Trophoblast cell (in vitro differentiated cells and primary cell): ENCODE measurements at regions not wholly inside any gene's neighbourhood (a gene's known extent, or its start where the extent isn't known, plus 50 kb on each side); places are given as distances from the start of the nearest gene placed in this dataset.

ENCODE experiments used
- DNase-seq, 2 donors: peaks; one replicate each; pipeline ENCODE4 v3.0.0-alpha.2; 2016
- H2AFZ ChIP-seq: 2 replicates; pipeline ENCODE4 v1.6.1; 2013; ENCODE audit warnings: low read length, moderate library complexity, mild to moderate bottlenecking; ENCODE audit not compliant: insufficient read depth, poor library complexity
- H2AK5ac ChIP-seq: 2 replicates; pipeline ENCODE4 v1.6.1; 2013; ENCODE audit warnings: mild to moderate bottlenecking, low read length
- H2BK120ac ChIP-seq: 2 replicates; pipeline ENCODE4 v1.6.1; 2013; ENCODE audit warnings: low read length, mild to moderate bottlenecking, moderate library complexity; ENCODE audit not compliant: insufficient read depth, poor library complexity
- H2BK12ac ChIP-seq: 2 replicates; pipeline ENCODE4 v1.6.1; 2013; ENCODE audit warnings: mild to moderate bottlenecking, low read length, moderate library complexity
- H2BK5ac ChIP-seq: 2 replicates; pipeline ENCODE4 v1.6.1; 2013; ENCODE audit warnings: low read length, low read depth, moderate library complexity, mild to moderate bottlenecking; ENCODE audit not compliant: poor library complexity
- H3K14ac ChIP-seq: 2 replicates; pipeline ENCODE4 v1.6.1; 2013; ENCODE audit warnings: mild to moderate bottlenecking, low read length
- H3K18ac ChIP-seq: 2 replicates; pipeline ENCODE4 v1.6.1; 2013; ENCODE audit warnings: mild to moderate bottlenecking, low read length
- H3K23ac ChIP-seq: 2 replicates; pipeline ENCODE4 v1.6.1; 2013; ENCODE audit warnings: low read length
- H3K27ac ChIP-seq: 2 replicates; pipeline ENCODE4 v1.5.1; 2013; ENCODE audit warnings: low read depth, mild to moderate bottlenecking, inconsistent platforms, low read length, moderate library complexity
- H3K27me3 ChIP-seq: 2 replicates; pipeline ENCODE4 v1.6.1; 2013; ENCODE audit warnings: inconsistent platforms, mild to moderate bottlenecking, low read length, moderate library complexity; ENCODE audit not compliant: insufficient read depth
- H3K36me3 ChIP-seq, 2 experiments: 1 replicate in 1 of 2; 2 replicates in 1 of 2; pipeline ENCODE4 v1.6.1; 2013; ENCODE audit warnings: low read length in 2 of 2, mild to moderate bottlenecking in 2 of 2, moderate library complexity in 1 of 2; ENCODE audit not compliant: insufficient read depth in 2 of 2, control insufficient read depth in 1 of 2
- H3K4ac ChIP-seq: 2 replicates; pipeline ENCODE4 v1.6.1; 2013; ENCODE audit warnings: low read depth, mild to moderate bottlenecking, low read length, moderate library complexity
- H3K4me1 ChIP-seq, 2 experiments: 1 replicate in 1 of 2; 2 replicates in 1 of 2; pipeline ENCODE4 v1.6.1; 2013; ENCODE audit warnings: low read length in 2 of 2, mild to moderate bottlenecking in 2 of 2, moderate library complexity in 1 of 2; ENCODE audit not compliant: insufficient read depth in 2 of 2, control insufficient read depth in 1 of 2
- H3K4me2 ChIP-seq: 2 replicates; pipeline ENCODE4 v1.6.1; 2013; ENCODE audit warnings: inconsistent platforms, mild to moderate bottlenecking, low read length, moderate library complexity
- H3K4me3 ChIP-seq: 2 replicates; pipeline ENCODE4 v1.5.1; 2013; ENCODE audit warnings: mild to moderate bottlenecking, low read depth, low read length, inconsistent platforms
- H3K79me1 ChIP-seq: one replicate; pipeline ENCODE4 v1.6.1; 2013; ENCODE audit warnings: low read length
- H3K79me2 ChIP-seq: 2 replicates; pipeline ENCODE4 v1.6.1; 2013; ENCODE audit warnings: low read length, mild to moderate bottlenecking; ENCODE audit not compliant: control insufficient read depth, insufficient read depth, poor library complexity
- H3K9ac ChIP-seq: 2 replicates; pipeline ENCODE4 v1.6.1; 2013; ENCODE audit warnings: mild to moderate bottlenecking, low read length
- H3K9me3 ChIP-seq: 2 replicates; pipeline ENCODE4 v1.6.1; 2013; ENCODE audit warnings: low read depth, mild to moderate bottlenecking, control low read depth, inconsistent platforms, low read length; ENCODE audit not compliant: insufficient read depth
- H4K12ac ChIP-seq: 2 replicates; pipeline ENCODE4 v1.6.1; 2013; ENCODE audit warnings: low read depth, mild to moderate bottlenecking, low read length, moderate library complexity
- H4K8ac ChIP-seq: 2 replicates; pipeline ENCODE4 v1.6.1; 2013; ENCODE audit warnings: low read depth, mild to moderate bottlenecking, low read length, moderate library complexity
- H4K91ac ChIP-seq: one replicate; pipeline ENCODE4 v1.6.1; 2013; ENCODE audit warnings: low read depth, mild to moderate bottlenecking, low read length, moderate library complexity
- WGBS: extraction: QIAGEN DNeasy Blood & Tissue Kit; methylation state at CpG from one replicate; pipeline ENCODE4 v1.1.7; 2013; ENCODE audit warnings: missing lambda C conversion rate; ENCODE audit not compliant: insufficient read length, insufficient coverage; ENCODE audit errors: extremely low coverage; 5-methylcytosine and 5-hydroxymethylcytosine counted together

DNA sequence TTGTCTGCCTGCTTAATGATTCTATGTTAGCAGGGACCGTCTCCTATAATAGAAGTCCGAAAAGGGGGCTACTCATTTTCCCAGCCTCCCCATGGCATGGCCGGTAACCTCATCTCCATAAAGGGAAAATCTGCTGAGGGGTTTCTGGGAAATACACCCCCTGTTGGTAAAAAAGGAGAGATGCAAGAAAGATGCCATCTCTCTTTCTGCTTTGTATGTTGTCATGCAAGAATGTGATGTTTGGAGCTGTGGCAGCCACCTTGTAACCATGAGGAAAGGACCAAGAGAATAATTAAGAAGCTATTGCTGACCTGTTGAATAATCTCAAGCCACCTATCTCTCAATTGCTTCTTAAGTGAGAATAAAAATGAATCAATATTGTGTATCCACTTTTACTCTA lies 94.8 kb upstream of the XYLT1 start:
- Histone ChIP-seq H3K4me3 (no peak overlapping the region), H2AFZ (no peak overlapping the region), H2AK5ac (no peak overlapping the region), H4K91ac (no peak overlapping the region), H3K36me3 (no peaks in the 10 kb centered on the region), H3K27ac (no peak overlapping the region), H3K18ac (no peak overlapping the region), H4K12ac (no peak overlapping the region), H2BK5ac (no peak overlapping the region), H3K23ac (no peak overlapping the region), H4K8ac (no peak overlapping the region), H3K14ac (no peak overlapping the region), H3K79me1 (peaks cover 2% of the 10 kb centered on the region), H2BK120ac (no peak overlapping the region), H3K9me3 (no peaks in the 10 kb centered on the region), H3K9ac (no peak overlapping the region), H3K4ac (no peak overlapping the region), H3K27me3 (no peaks in the 10 kb centered on the region), H3K4me1 (peaks cover 6 to 8% of the 10 kb centered on the region in 2 experiments), H3K4me2 (no peak overlapping the region), H3K79me2 (no peaks in the 10 kb centered on the region), H2BK12ac (no peak overlapping the region)
- no CpG with 5 or more reads among the region's 3 CpGs for WGBS
- peak in 1 of 2 donors; percentile 22 for DNase-seq

DNA sequence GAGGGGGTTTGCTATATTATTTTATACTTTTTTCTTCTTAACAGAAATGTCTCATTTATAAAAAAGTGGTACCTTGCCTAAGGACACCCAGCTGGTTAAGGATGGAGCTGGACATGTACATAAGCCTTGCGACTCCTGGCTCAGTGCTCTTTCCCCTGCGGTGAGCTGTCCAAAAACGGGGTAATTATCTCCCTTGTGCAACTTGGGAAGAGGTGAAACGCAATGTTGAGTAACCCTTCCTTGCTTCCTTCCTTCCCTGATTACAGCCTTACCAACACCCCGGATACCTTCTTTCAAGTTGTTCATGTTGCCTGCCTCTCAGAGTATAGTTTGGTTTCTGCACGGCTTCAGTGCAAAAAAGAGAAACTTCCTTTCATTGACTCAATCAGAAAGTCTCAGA lies 94.1 kb upstream of the XYLT1 start:
- Histone ChIP-seq H3K79me2 (no peaks in the 10 kb centered on the region), H3K23ac (no peak overlapping the region), H3K27me3 (no peaks in the 10 kb centered on the region), H2BK120ac (no peak overlapping the region), H2BK5ac (no peak overlapping the region), H3K9ac (no peak overlapping the region), H3K36me3 (no peaks in the 10 kb centered on the region), H3K4me1 (peaks cover 6 to 8% of the 10 kb centered on the region in 2 experiments), H3K18ac (no peak overlapping the region), H3K9me3 (no peaks in the 10 kb centered on the region), H2AFZ (no peak overlapping the region), H3K27ac (no peak overlapping the region), H3K4me2 (no peak overlapping the region), H2AK5ac (no peak overlapping the region), H4K91ac (no peak overlapping the region), H3K4ac (no peak overlapping the region), H2BK12ac (no peak overlapping the region), H3K14ac (no peak overlapping the region), H4K8ac (no peak overlapping the region), H4K12ac (no peak overlapping the region), H3K79me1 (peaks cover 2% of the 10 kb centered on the region), H3K4me3 (no peak overlapping the region)
- peak; percentile 29 to 75 for DNase-seq
- WGBS, result no CpG with 5 or more reads among the region's 6 CpGs

DNA sequence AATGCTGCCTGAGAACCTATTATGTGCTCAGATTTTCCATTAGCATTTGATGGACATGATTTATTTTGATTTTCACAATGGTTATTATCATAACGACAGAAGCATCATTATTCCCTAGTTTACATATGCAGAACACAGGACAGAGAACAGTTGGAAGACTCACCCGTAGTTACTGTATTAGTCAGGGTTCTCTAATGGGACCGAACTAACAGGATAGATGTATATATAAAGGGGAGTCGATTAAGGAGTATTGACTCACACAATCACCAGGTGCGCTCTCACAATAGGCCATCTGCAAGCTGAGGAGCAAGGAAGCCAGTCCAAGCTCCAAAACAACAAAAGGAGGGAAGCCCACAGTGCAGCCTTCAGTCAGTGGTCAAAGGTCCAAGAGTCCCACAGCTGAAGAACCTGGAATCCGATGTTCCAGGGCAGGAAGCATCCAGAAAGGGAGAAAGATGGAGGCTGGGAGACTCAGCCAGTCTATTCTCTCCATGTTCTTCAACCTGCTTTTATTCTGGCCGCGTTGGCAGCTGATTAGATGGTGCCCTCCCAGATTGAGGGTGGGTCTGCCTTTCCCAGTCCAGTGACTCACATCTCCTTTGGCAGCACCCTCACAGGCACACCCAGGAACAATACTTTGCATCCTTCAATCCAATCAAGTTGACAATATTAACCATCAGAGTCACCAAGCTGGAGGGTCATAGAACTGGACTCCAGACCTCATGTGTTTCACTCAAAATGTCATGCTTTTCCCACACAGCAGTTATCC lies 92.7 kb upstream of the XYLT1 start:
- no peaks in the 10 kb centered on the region for H3K27me3 ChIP-seq
- H2BK5ac ChIP-seq, result no peak overlapping the region
- H3K4me3 ChIP-seq, result no peak overlapping the region
- no peak overlapping the region for H4K12ac ChIP-seq
- no CpG with 5 or more reads among the region's 8 CpGs for WGBS
- peaks cover 2% of the 10 kb centered on the region for H3K79me1 ChIP-seq
- H4K91ac ChIP-seq, result no peak overlapping the region
- no peak overlapping the region for H3K23ac ChIP-seq
- H3K4me1 ChIP-seq, result peaks cover 6 to 8% of the 10 kb centered on the region in 2 experiments
- H3K79me2 ChIP-seq, result no peaks in the 10 kb centered on the region
- H3K36me3 ChIP-seq, result no peaks in the 10 kb centered on the region
- H2AFZ ChIP-seq, result no peak overlapping the region
- no peak overlapping the region for H2BK120ac ChIP-seq
- no peak overlapping the region for H3K14ac ChIP-seq
- no peak overlapping the region for H2AK5ac ChIP-seq
- H3K9me3 ChIP-seq, result no peaks in the 10 kb centered on the region
- H2BK12ac ChIP-seq, result no peak overlapping the region
- no peak overlapping the region for H4K8ac ChIP-seq
- H3K4me2 ChIP-seq, result no peak overlapping the region
- H3K9ac ChIP-seq, result no peak overlapping the region
- no peak overlapping the region for H3K18ac ChIP-seq
- no peak for DNase-seq
- no peak overlapping the region for H3K4ac ChIP-seq
- H3K27ac ChIP-seq, result no peak overlapping the region

DNA sequence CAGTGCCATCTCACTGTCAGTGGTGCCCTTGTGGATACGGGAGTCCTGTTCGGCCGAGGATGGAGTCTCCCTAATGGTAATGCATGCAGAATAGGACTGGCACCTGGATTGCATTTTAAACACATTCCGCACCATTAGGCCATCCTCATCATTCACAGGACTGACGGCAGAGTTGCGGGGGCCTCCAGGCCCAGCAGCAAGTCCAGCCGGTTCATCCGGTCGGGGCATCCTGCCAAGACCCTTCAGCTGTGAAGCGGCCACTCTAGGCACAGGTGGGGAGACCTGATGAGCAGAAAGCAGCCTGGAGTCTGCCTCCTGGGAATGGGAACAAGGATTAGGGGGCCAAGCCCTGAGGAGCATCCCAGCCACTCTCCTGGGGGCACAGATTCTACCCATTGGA lies 90.3 kb upstream of the XYLT1 start:
- Histone ChIP-seq H2BK12ac (no peak overlapping the region), H4K12ac (no peak overlapping the region), H3K9ac (no peak overlapping the region), H2BK120ac (no peak overlapping the region), H2AFZ (no peak overlapping the region), H4K91ac (no peak overlapping the region), H2AK5ac (no peak overlapping the region), H3K9me3 (no peaks in the 10 kb centered on the region), H3K79me1 (peaks cover 4% of the 10 kb centered on the region), H4K8ac (no peak overlapping the region), H3K79me2 (no peaks in the 10 kb centered on the region), H3K27ac (no peak overlapping the region), H3K23ac (no peak overlapping the region), H3K36me3 (no peaks in the 10 kb centered on the region), H3K4me1 (peaks cover 6% of the 10 kb centered on the region in 2 experiments), H3K14ac (no peak overlapping the region), H2BK5ac (no peak overlapping the region), H3K4me3 (no peak overlapping the region), H3K27me3 (no peaks in the 10 kb centered on the region), H3K4ac (no peak overlapping the region), H3K18ac (no peak overlapping the region), H3K4me2 (no peak overlapping the region)
- DNase-seq, result peak; percentile 30 to 52
- WGBS, result no CpG with 5 or more reads among the region's 10 CpGs
